Activated CD8-positive, alpha-beta memory T cell treated with anti-CD3 and anti-CD28 coated beads for 24 hours (primary cell): ENCODE measurements at regions not wholly inside any gene's neighbourhood (a gene's known extent, or its start where the extent isn't known, plus 50 kb on each side); places are given as distances from the start of the nearest gene placed in this dataset.

Experiments used
- DNase-seq: peaks from one replicate; pipeline ENCODE4 v3.0.0-alpha.2; 2020

- no peak for DNase-seq
Observed at GRCh38 chr10:3904419-3904960, 119.5 kb upstream of the KLF6 start.

GRCh38 chr10:3902809-3903410 lies 117.9 kb upstream of the KLF6 start:
- no peak for DNase-seq

GRCh38 chr10:3902054-3902808 lies 117.2 kb upstream of the KLF6 start:
- no peak for DNase-seq

GRCh38 chr10:3901370-3901769 lies 116.4 kb upstream of the KLF6 start:
- DNase-seq, result no peak

GRCh38 chr10:3900391-3900790 lies 115.4 kb upstream of the KLF6 start:
- DNase-seq, result no peak

GRCh38 chr10:3898821-3899220 lies 113.8 kb upstream of the KLF6 start:
- DNase-seq, result no peak

- DNase-seq, result no peak
Observed at GRCh38 chr10:3897156-3897555, 112.1 kb upstream of the KLF6 start.

- DNase-seq, result no peak
Observed at GRCh38 chr10:3896161-3896560, 111.2 kb upstream of the KLF6 start.

- no peak for DNase-seq
Observed at GRCh38 chr10:3895045-3895631, 110.1 kb upstream of the KLF6 start.

DNA sequence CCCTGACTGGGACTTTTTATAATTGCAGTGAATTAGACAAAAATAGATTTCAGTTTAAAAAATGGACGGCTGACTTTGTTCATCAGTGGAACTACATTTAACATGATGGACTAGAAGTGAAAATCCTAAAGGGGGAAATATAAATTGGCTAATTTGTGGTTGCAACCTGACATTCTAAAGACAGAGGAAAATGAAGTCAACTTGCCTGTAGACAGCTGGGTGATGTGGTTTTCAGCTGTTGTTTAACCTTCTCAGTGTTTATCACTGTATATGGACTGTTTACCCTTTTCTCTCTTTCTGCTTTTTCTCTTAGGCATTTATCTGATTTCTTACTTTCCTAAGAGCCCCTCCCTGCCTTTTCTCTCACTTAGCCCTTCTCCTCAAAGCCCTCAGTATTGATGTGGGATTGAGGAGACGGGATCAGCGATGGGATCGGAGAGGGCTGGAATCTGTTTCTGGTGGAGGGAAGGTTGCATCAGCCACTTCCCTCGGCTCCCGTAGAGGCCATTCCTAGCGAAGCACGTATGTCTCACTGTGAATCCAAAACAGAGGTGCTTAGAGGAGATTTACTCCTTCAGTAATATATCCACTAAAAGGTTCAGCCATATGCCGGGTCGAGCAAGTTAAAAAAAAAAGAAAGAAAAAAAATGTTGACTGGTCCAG lies 109.0 kb upstream of the KLF6 start:
- no peak for DNase-seq

GRCh38 chr10:3892440-3893425 lies 107.7 kb upstream of the KLF6 start:
- DNase-seq, result no peak

- no peak for DNase-seq
Observed at GRCh38 chr10:3891396-3891795, 106.4 kb upstream of the KLF6 start.

GRCh38 chr10:3890602-3891352 lies 105.8 kb upstream of the KLF6 start:
- DNase-seq, result no peak

DNA sequence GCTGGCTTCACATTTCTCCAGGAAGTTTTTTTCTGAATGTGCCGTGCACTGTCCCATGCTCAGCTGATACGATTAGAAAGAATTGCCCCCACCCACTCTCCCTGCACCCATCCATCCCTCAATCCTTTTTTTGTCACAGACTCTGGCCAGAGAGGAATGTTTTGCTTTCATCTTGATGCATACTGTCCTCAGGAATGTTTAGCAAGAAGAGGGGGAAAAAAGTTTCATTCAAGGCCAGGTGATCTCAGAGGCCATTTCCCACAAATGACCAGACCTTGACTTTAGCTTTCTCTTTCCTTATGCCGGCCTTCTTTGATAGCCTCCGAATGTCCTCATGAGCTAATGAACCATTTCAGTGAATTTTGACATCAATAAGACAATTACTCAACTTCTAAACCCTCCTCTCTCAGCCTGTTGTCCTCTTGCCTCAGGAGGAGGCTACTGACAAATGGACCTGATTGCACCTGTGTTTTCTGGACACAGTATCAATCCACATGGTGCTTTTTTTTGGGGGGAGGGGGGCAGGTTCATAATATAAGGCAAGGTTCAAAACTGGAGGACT lies 105.0 kb upstream of the KLF6 start:
- DNase-seq, result no peak

DNA sequence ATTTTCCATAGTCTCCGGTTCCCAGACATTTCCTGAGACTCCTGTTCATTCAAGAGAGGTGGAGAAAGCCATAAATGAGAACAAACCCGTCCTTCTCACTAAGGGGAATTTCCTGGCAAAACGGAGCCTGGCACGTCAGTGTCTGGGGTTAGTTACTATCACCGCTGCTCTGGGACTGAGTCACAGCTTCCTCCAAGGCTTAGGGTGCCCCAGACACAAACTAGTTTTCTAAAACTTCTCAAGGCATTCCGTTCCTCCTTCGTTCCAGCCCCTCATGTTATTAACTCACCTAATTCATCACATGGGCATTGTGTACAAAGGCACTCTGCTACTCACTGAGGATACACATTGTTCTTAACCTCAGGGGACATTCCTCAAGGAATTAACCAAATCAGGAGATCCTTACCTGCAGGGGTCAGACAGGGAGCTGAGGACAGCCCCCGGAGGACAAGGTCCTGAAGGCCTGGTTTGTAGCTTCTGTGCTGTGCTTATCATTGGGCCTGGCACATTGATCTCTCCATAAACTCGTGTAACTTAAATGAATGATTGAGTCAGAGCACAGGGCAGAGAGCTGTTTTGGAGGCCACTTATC lies 103.0 kb upstream of the KLF6 start:
- DNase-seq, result peak; percentile 67

DNA sequence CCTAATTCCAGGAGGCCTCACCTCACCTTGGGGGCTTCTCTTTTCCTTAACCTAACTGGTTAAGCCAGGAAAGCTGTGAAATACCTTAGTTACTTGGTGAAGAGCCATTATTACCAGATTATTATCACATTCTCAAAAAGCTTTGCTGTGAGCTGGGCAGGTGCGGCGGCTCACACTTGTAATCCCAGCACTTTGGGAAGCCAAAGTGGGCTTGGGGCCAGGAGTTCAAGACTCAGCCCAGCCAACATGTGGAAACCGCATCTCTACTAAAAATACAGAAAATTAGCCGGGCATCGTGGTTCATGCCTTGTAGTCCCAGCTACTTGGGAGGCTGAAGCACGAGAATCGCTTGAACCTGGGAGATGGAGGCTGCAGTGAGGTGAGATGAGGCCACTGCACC lies 102.4 kb upstream of the KLF6 start:
- no peak for DNase-seq

- no peak for DNase-seq
Observed at GRCh38 chr10:3886641-3887251, 101.7 kb upstream of the KLF6 start.

DNA sequence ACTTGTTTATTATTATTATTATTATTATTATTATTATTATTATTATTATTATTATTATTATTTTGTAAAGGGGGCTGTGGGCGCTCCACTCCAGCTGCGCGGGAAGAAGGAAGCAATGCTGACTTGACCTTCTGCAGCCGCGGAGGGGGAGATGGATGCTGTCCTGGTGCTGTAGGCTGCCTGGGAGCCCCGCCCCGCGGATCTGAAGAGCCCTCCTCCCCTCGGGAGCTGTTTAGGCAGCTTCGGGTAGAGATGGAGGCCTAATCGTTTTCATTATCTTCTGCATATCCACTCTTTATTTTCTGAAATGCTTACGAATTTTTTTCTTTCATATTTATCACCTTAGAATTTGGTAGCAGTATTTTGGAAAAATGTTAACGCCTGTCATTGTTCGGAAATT lies 101.2 kb upstream of the KLF6 start:
- no peak for DNase-seq

- DNase-seq, result no peak
Observed at GRCh38 chr10:3882855-3883254, 97.8 kb upstream of the KLF6 start.

DNA sequence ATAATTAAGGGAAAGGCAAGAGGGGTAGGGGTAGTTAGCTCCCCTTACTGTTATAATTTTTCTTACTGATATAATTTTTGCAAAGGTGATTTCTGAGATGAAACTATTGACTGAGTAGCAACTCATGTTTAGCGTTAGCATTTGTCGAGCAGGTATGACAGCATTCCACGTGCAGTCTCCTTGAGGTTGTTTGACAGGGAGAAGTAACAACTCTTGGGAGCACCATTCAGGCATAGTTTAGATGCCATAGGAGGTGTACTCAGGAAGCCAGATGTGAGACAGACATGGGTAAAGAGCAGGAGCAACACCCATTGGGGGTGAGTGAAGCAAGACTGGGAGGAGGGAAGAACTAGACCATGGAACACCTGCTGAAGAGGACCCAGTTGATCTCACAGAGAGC lies 96.6 kb upstream of the KLF6 start:
- no peak for DNase-seq
